RWPE2 (cell line): ENCODE measurements at regions not wholly inside any gene's neighbourhood (a gene's known extent, or its start where the extent isn't known, plus 50 kb on each side); places are given as distances from the start of the nearest gene placed in this dataset.

ENCODE experiments used
- ATAC-seq: fragments of 200-7000 bp; cut with Tn5 transposase; 3 replicates; pipeline ENCODE4 v1.9.1; 2021; ENCODE audit warnings: low read depth
- DNase-seq: peaks from one replicate; pipeline ENCODE4 v3.0.0-alpha.2; 2020; ENCODE audit warnings: low spot score
- H3K27ac ChIP-seq: fragments of 450-650 bp; 2 replicates; pipeline ENCODE4 v1.5.1; 2017; ENCODE audit warnings: mild to moderate bottlenecking; ENCODE audit not compliant: poor library complexity, severe bottlenecking
- H3K27me3 ChIP-seq: fragments of 250-450 bp; sonication (Bioruptor Pico); 2 replicates; pipeline ENCODE4 v1.5.1; 2021; ENCODE audit warnings: mild to moderate bottlenecking, moderate library complexity; ENCODE audit not compliant: insufficient read depth, poor library complexity, severe bottlenecking
- H3K36me3 ChIP-seq: fragments of 250-450 bp; sonication (Bioruptor Pico); 2 replicates; pipeline ENCODE4 v1.5.1; 2020; ENCODE audit warnings: low read depth, mild to moderate bottlenecking, moderate library complexity
- H3K4me1 ChIP-seq: fragments of 250-450 bp; sonication (Bioruptor Pico); 2 replicates; pipeline ENCODE4 v1.5.1; 2021; ENCODE audit warnings: mild to moderate bottlenecking, moderate library complexity; ENCODE audit not compliant: insufficient read depth, poor library complexity, severe bottlenecking
- H3K4me3 ChIP-seq: fragments of 250-450 bp; sonication (Bioruptor Pico); 2 replicates; pipeline ENCODE4 v1.5.1; 2021; ENCODE audit warnings: mild to moderate bottlenecking, moderate library complexity; ENCODE audit not compliant: severe bottlenecking
- H3K9me3 ChIP-seq: fragments of 250-450 bp; sonication (Bioruptor Pico); 2 replicates; pipeline ENCODE4 v1.5.1; 2021; ENCODE audit warnings: mild to moderate bottlenecking, moderate library complexity; ENCODE audit not compliant: severe bottlenecking
- CTCF ChIP-seq: fragments of 450-650 bp; IDR thresholded peaks from one replicate; pipeline ENCODE4 v1.5.1; 2017; ENCODE audit warnings: mild to moderate bottlenecking, moderate library complexity; ENCODE audit not compliant: poor library complexity, severe bottlenecking

- H3K9me3 ChIP-seq = no peaks in the 10 kb centered on the region
- H3K36me3 ChIP-seq = no peaks in the 10 kb centered on the region
- DNase-seq = no peak
- H3K27ac ChIP-seq = no peak overlapping the region
- no peak for ATAC-seq
- TF ChIP-seq CTCF = no peak
- H3K4me3 ChIP-seq = no peak overlapping the region
- no peaks in the 10 kb centered on the region for H3K4me1 ChIP-seq
- H3K27me3 ChIP-seq = no peaks in the 10 kb centered on the region
Measured at GRCh38 chr13:112154301-112155060, 87.5 kb downstream of the SOX1 start.

GRCh38 chr13:112158961-112159360, 92.0 kb downstream of the SOX1 start:
- no peaks in the 10 kb centered on the region for H3K4me1 ChIP-seq
- no peaks in the 10 kb centered on the region for H3K36me3 ChIP-seq

DNA sequence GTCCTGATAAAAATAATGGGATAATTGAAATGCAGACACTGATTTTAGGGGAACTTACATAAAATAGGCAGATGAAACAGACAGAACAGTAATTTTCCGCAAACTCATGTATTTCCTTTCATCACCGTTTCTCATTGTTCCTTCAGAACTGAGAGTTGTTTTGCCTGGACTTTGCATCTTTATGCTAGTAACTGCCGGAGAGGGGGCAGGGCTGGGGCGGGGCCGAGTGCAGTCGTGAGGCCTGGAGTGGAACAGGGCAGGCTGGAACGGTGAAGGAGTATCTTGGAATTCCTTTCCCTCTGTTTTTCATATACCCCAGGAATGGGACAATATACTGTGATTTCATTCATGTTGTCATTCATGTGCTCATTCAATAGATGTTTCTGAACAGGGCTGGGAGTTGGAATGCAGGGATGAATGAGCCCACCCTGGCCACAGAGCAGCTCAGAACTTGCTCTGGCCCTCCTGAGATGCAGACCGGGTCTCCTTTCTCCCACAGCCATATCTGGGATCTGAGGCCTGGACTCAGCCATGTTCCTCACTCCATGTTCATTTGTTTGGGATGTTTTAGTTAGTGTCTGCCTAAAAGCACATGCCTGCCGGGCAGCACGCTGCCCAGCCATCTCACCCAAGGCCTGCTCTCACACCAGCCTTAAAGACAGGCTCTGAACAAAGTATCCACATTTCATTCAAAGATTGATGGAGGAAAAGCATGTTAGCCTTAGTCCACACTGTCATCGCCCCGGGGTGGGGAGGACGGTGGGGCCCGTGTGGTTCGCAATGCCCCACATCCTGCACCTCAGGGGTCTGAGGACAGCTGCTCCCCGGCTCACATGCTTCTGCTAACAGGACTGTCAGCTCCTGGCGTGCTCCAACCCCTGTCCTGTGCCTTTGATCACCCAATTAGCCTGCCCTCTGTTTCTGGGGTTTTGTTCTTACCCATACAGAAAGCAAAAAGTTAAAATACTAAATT, 92.9 kb downstream of the SOX1 start:
- no peaks in the 10 kb centered on the region for H3K9me3 ChIP-seq
- DNase-seq (no peak), ATAC-seq (no peak)
- no peaks in the 10 kb centered on the region for H3K4me1 ChIP-seq
- no peaks in the 10 kb centered on the region for H3K36me3 ChIP-seq
- no peak for TF ChIP-seq CTCF
- no peak overlapping the region for H3K4me3 ChIP-seq
- no peak overlapping the region for H3K27ac ChIP-seq
- peaks cover 4% of the 10 kb centered on the region for H3K27me3 ChIP-seq

More at GRCh38 chr13:112158961-112159360, 92.0 kb downstream of the SOX1 start:
- Histone ChIP-seq H3K27me3 (peaks cover 4% of the 10 kb centered on the region), H3K9me3 (no peaks in the 10 kb centered on the region), H3K27ac (no peak overlapping the region), H3K4me3 (no peak overlapping the region)
- no peak for TF ChIP-seq CTCF
- ATAC-seq (no peak), DNase-seq (no peak)

DNA sequence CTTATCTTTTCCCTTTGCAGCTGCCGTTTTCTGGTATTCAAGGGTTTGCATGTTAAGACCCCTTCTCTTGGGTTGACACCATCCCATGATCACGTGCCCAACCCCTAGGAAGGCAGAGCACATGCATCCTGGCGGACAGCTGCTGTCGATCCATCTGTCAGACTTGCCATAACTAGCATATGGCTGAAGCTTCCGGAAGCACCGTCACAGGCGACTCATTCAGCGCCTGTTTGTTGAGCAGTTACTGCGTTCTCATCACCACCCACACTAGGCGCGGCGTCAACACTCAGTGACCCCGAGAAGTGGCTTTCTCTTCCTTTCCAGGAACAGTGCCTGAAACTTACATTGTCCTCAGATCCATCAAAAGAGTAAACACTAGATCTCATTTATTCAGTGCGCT, 93.6 kb downstream of the SOX1 start:
- Histone ChIP-seq H3K27me3 (peaks cover 4% of the 10 kb centered on the region), H3K36me3 (no peaks in the 10 kb centered on the region), H3K4me3 (no peak overlapping the region), H3K4me1 (no peaks in the 10 kb centered on the region), H3K9me3 (no peaks in the 10 kb centered on the region), H3K27ac (no peak overlapping the region)
- TF ChIP-seq CTCF = no peak
- ATAC-seq = no peak
- DNase-seq = no peak
